ENCODE measurements at regions not wholly inside any gene's neighbourhood (a gene's known extent, or its start where the extent isn't known, plus 50 kb on each side); places are given as distances from the start of the nearest gene placed in this dataset.
"Not testable (repeated sequence)": the region's sequence is repeated elsewhere in the genome, so short reads cannot be mapped to it uniquely, and the experiment has no call there.

DNA sequence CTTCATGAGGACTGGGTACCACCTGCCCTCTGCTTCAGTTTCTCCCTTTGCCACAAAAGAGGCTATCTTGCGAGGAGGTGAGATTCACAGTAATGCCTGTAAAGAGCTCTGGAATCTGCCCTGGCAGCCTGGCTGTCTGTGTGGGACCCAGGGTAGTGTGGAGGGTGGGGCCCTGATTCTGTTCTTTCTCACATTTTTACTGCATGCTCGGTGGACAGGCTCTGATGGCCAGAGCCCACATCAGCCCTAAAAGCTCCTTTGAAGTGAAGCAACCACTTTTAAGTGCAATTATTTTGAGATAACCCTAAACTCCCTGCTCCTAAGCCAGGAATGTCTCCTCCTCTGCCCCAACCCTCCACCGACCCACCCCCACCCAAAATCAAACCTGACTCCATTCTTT is 92.1 kb upstream of the PODXL start:
- DNase-seq, result no peak

GRCh38 chr7:131646203-131646602 is 89.8 kb upstream of the PODXL start:
- no peak for DNase-seq

- DNase-seq, result no peak
Measured at GRCh38 chr7:131642429-131642828, 86.0 kb upstream of the PODXL start.

DNA sequence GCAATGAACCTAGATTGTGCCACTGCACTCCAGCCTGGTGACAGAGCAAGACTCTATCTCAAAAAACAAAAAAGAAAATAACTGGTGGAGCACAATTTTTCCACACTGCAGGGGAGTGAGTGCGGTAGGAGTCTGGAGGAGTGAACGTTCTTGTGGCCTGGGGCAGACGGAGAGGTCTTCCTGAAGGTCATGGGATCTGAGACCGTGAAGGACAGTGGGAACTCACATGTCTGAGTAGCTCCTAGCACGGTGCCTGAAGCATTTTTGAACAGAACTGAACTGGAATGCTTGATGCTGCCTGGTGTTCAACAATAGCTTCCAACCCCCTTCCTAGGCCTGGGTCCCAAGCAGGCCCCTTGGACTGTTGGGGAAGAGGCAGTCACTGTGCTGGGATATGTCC is 84.3 kb upstream of the PODXL start:
- DNase-seq, result no peak

DNA sequence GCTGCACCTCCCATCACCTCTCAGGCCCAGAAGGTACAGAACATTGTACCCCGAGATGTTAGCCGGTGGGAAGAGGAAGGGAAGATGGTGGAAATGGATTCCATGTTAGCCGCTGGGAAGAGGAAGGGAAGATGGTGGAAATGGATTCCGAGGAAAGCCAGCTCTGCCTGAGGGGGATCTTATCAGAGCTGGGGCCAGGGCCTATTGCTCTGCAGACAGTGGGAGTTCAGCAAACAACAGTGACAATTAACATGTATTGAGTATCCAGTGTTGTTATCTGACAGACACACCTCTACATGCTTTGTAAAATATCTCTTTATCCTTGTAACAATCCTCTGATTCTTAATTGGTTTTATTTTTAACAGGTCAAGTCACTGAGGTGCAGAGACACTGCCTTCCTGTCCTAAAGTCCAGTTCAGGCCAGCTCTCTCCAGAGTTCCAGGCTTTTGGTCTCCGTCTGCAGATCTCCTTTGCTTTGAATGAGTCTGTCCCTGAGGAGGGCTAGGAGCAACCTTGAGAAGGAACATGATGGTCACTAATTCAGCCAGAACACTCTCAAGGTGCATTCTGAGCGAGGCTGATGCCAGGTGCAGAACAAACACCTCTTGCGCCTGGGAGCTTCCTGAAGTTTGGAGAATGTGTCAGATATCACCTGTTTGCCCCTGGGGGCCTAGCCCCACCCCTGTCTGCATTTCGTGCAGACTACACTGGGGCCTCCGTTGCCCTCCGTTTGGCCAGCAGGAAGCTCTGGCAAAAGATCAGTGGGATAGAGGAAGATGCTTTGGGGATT is 82.4 kb upstream of the PODXL start:
- no peak for DNase-seq

- DNase-seq, result no peak
Measured at GRCh38 chr7:131637859-131638258, 81.4 kb upstream of the PODXL start.

DNA sequence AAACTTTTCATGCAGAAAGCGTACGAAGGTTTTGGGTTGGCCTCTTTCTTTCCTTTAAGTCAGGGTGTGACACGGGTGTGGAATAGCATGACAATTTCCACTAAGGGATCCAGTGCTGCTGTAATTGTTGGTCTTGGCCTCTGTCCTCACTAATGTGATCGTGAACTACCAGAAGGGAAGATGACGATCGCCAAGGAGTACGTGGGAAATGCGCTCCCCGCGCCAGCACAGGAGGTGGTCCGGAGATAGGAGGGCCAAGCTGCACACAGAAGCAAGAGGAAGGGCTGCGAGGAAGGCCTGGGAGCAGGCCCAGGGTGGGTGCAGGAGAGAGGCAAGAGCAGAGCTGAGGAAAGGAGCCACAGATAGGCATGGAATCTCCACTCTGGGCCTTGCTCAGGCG is 79.7 kb upstream of the PODXL start:
- DNase-seq, result no peak

- DNase-seq, result not testable (repeated sequence)
Measured at GRCh38 chr7:131634197-131634596, 77.8 kb upstream of the PODXL start.

GRCh38 chr7:131633342-131633843 is 77.0 kb upstream of the PODXL start:
- DNase-seq, result no peak

- no peak for DNase-seq
Measured at GRCh38 chr7:131630427-131630826, 74.0 kb upstream of the PODXL start.

DNA sequence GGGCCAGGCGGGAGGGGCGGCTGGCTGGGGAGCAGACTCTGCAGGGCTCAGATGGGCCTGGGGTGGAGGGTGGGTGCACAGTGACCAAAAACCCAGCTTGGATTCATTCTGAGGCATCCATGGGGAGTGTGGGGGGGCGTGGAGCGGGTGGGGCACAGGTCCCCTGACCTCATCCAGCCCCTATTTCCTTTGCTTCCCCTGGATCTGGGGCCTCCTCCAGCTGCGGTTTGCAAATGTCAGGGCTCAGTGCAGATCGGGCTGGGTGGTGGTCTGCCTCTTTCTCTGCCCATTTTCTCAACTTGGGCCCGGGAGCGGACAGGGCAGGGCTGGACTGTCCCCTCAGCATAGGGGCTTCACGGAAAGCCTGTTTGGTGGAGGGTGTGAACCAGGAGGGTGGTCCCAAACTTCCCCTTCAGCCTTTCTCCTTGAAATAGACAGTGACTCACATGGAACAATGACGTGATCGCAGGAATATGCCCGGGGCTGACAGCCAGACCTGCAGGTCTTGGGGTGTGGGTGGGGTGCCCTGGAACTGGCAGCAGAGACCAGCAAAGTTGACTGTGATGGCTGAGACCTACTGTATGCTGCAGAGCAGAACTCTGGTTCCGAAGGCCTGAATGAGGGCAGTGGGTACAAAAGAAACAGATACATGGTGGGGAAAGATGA is 72.9 kb upstream of the PODXL start:
- no peak for DNase-seq

GRCh38 chr7:131628634-131629033 is 72.2 kb upstream of the PODXL start:
- no peak for DNase-seq

- DNase-seq, result no peak
Measured at GRCh38 chr7:131627735-131628190, 71.3 kb upstream of the PODXL start.

DNA sequence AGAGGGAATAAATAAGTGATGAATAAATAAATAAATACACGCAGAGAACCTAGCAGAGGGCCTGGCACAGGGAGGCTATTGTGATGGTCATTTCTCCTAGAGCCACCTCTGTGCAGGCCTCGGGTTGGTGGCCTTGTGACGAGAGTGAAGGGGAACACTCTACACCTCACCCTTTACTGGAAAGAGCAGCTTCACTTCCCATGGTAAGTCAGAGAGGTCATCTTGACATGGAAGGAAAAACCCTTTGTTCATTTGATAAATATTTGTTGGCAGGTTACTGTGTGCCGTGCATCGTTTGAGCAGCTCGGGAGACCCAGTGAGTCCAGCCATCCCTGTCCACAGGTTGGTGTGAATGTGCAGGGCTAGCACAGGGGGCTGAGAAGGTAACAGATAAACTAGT is 70.2 kb upstream of the PODXL start:
- DNase-seq, result no peak

GRCh38 chr7:131625817-131626372 is 69.5 kb upstream of the PODXL start:
- DNase-seq, result no peak

DNA sequence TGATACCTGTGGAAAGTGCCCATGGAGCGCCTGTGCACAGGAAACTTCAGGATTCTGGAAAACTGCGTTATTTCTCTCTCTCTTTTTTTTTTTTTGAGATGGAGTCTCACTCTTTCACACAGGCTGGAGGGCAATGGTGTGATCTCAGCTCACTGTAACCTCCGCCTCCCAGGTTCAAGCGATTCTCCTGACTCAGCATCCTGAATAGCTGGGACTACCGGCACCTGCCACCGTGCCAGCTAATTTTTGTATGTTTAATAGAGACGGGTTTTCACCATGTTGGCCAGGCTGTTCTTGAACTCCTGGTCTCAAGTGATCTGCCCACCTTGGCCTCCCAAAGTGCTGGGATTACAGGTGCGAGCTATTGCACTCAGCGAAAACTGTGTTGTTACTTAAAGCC is 68.9 kb upstream of the PODXL start:
- DNase-seq, result not testable (repeated sequence)

- no peak for DNase-seq
Measured at GRCh38 chr7:131624536-131624935, 68.1 kb upstream of the PODXL start.

DNA sequence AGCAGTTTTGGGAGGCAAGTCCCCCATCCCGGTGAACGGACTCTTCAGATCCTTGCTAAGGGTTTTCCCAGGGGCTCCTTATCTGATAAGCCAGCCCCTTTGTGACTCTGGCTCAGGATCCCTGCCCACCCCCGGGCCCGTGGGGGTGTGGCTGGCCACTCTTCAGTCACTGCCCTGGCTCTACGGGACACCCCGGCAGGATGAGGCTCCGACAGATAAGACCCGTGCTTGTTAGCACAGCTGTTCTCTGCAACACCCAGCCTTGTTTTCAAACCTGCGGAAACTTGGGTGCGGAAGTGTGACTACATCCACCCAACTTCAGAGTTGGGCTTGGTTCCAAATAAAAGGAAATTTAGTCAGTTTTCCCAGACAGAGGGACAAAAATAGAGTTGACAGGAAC is 66.7 kb upstream of the PODXL start:
- DNase-seq, result no peak

GRCh38 chr7:131621652-131622051 is 65.2 kb upstream of the PODXL start:
- DNase-seq, result no peak

- no peak for DNase-seq
Measured at GRCh38 chr7:131620673-131621609, 64.5 kb upstream of the PODXL start.

DNA sequence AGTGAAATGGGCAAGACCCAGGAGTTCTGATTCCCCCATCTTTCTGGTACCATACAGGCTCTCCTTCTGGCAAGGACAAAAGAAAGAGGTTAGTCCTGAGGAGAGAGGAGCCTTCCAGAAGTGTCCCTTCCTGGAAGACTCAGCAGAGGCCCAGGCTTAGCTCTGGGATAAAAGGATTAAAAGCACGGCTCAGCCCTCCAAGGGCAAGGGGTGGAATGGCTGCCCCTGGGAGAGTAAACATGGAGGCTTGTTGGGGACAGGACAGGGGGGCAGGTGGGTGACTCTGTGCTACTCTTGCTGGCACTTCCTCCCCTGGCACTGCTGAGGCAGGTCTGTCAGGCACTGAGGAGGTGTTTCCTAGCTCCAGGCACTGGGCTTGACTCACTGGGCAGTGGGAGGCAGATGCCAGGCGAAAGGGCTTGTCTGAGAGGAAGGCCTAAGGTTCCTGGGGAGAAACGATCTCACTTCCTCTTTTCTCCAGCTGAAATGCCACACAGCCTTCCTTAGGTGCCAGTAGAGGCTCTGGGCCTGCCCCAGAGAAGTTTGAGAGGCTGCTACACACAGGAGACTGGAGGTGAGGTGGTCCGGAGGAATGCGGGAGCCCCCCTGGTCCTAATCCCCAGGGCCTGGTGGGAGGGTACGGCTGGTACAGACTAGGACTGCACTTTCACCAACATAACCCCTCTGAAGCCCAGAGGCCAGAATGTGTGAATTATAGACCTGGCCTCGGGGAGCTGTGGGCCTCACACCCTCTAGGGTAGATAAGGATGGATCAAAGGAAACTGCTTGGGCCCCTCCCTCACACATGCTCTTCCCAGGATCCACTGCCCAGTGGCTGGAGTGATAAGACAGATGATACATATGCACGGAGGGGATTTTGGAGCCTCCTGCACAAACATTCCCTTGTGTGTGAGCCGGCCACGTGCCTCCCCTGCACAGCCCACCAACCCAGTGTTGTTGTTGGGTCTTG is 63.2 kb upstream of the PODXL start:
- no peak for DNase-seq

All from muscle of arm (tissue), 1 donor.